A172 (cell line): ENCODE measurements at regions not wholly inside any gene's neighbourhood (a gene's known extent, or its start where the extent isn't known, plus 50 kb on each side); places are given as distances from the start of the nearest gene placed in this dataset.

Experiments used
- DNase-seq: peaks from one replicate; pipeline ENCODE4 v3.0.0-alpha.2; 2015; ENCODE audit warnings: low spot score

GRCh38 chr9:28007097-28007817 is 434.0 kb upstream of the C9orf72 start:
- DNase-seq = no peak

- DNase-seq = no peak
These were observed 440.9 kb upstream of the C9orf72 start for GRCh38 chr9:28014212-28014611.

- no peak for DNase-seq
These were observed 451.4 kb upstream of the C9orf72 start for GRCh38 chr9:28024676-28025075.

- DNase-seq = no peak
These were observed 451.9 kb upstream of the C9orf72 start for GRCh38 chr9:28025186-28025585.

GRCh38 chr9:28031521-28032267 is 458.4 kb upstream of the C9orf72 start:
- DNase-seq = no peak

- no peak for DNase-seq
These were observed 458.9 kb upstream of the C9orf72 start for GRCh38 chr9:28032268-28032590.

- no peak for DNase-seq
These were observed 461.0 kb upstream of the C9orf72 start for GRCh38 chr9:28034242-28034641.

GRCh38 chr9:28037968-28038367 is 464.7 kb upstream of the C9orf72 start:
- no peak for DNase-seq

- DNase-seq = no peak
These were observed 471.8 kb upstream of the C9orf72 start for GRCh38 chr9:28045051-28045450.

GRCh38 chr9:28050046-28050445 is 476.8 kb upstream of the C9orf72 start:
- no peak for DNase-seq

- no peak for DNase-seq
These were observed 477.7 kb upstream of the C9orf72 start for GRCh38 chr9:28050941-28051340.

GRCh38 chr9:28051559-28052503 is 478.6 kb upstream of the C9orf72 start:
- DNase-seq = peak; percentile 36

GRCh38 chr9:28053096-28053777 is 480.0 kb upstream of the C9orf72 start:
- no peak for DNase-seq

GRCh38 chr9:28056006-28056405 is 482.7 kb upstream of the C9orf72 start:
- no peak for DNase-seq

- no peak for DNase-seq
These were observed 483.2 kb upstream of the C9orf72 start for GRCh38 chr9:28056466-28056865.

- DNase-seq = no peak
These were observed 485.9 kb upstream of the C9orf72 start for GRCh38 chr9:28059192-28059591.

- DNase-seq = no peak
These were observed 491.0 kb upstream of the C9orf72 start for GRCh38 chr9:28064241-28064815.

- DNase-seq = peak; percentile 45
These were observed 500.0 kb upstream of the C9orf72 start for GRCh38 chr9:28073270-28073669.

GRCh38 chr9:28079677-28080076 is 506.4 kb upstream of the C9orf72 start:
- DNase-seq = no peak

- DNase-seq = no peak
These were observed 509.4 kb upstream of the C9orf72 start for GRCh38 chr9:28082671-28083070.

GRCh38 chr9:28086881-28087280 is 513.6 kb upstream of the C9orf72 start:
- DNase-seq = no peak
